GM19328 (cell line): ENCODE measurements at regions not wholly inside any gene's neighbourhood (a gene's known extent, or its start where the extent isn't known, plus 50 kb on each side); places are given as distances from the start of the nearest gene placed in this dataset.
"Not testable (repeated sequence)": the region's sequence is repeated elsewhere in the genome, so short reads cannot be mapped to it uniquely, and the experiment has no call there.

Experiments used
- ATAC-seq: cut with Tn5 transposase; IDR thresholded peaks from one replicate; pipeline ENCODE4 v1.9.1; 2021; ENCODE audit warnings: mild to moderate bottlenecking, moderate library complexity; ENCODE audit not compliant: unreplicated experiment

- no peak for ATAC-seq
Measured at GRCh38 chr1:163633366-163633765, 311.6 kb downstream of the NUF2 start.

GRCh38 chr1:163645676-163646075 lies 323.9 kb downstream of the NUF2 start:
- not testable (repeated sequence) for ATAC-seq

GRCh38 chr1:163650624-163651023 lies 328.9 kb downstream of the NUF2 start:
- no peak for ATAC-seq

- no peak for ATAC-seq
Measured at GRCh38 chr1:163652441-163652840, 330.7 kb downstream of the NUF2 start.

- ATAC-seq, result no peak
Measured at GRCh38 chr1:163655565-163655964, 333.8 kb downstream of the NUF2 start.

- ATAC-seq, result no peak
Measured at GRCh38 chr1:163656095-163656759, 334.5 kb downstream of the NUF2 start.

- no peak for ATAC-seq
Measured at GRCh38 chr1:163657719-163658118, 336.0 kb downstream of the NUF2 start.

GRCh38 chr1:163661391-163661790 lies 339.6 kb downstream of the NUF2 start:
- no peak for ATAC-seq

- no peak for ATAC-seq
Measured at GRCh38 chr1:163664671-163665335, 343.0 kb downstream of the NUF2 start.

GRCh38 chr1:163668472-163668871 lies 346.7 kb downstream of the NUF2 start:
- no peak for ATAC-seq

- ATAC-seq, result no peak
Measured at GRCh38 chr1:163670989-163671757, 349.4 kb downstream of the NUF2 start.

- no peak for ATAC-seq
Measured at GRCh38 chr1:163672976-163673758, 351.4 kb downstream of the NUF2 start.

- no peak for ATAC-seq
Measured at GRCh38 chr1:163673759-163674151, 352.0 kb downstream of the NUF2 start.

- ATAC-seq, result no peak
Measured at GRCh38 chr1:163674236-163674635, 352.5 kb downstream of the NUF2 start.

GRCh38 chr1:163684785-163685184 lies 363.0 kb downstream of the NUF2 start:
- ATAC-seq, result no peak

GRCh38 chr1:163692266-163692665 lies 370.5 kb downstream of the NUF2 start:
- ATAC-seq, result no peak

GRCh38 chr1:163697137-163697536 lies 375.4 kb downstream of the NUF2 start:
- ATAC-seq, result no peak

- ATAC-seq, result no peak
Measured at GRCh38 chr1:163701783-163702374, 380.1 kb downstream of the NUF2 start.

GRCh38 chr1:163703794-163704193 lies 382.0 kb downstream of the NUF2 start:
- ATAC-seq, result no peak

- no peak for ATAC-seq
Measured at GRCh38 chr1:163706915-163707314, 385.2 kb downstream of the NUF2 start.

- ATAC-seq, result no peak
Measured at GRCh38 chr1:163709636-163710035, 387.9 kb downstream of the NUF2 start.
